Keratinocyte (primary cell): ENCODE measurements at regions not wholly inside any gene's neighbourhood (a gene's known extent, or its start where the extent isn't known, plus 50 kb on each side); places are given as distances from the start of the nearest gene placed in this dataset.

ENCODE experiments used
- DNase-seq: peaks from one replicate; pipeline ENCODE4 v3.0.0-alpha.2; 2011; ENCODE audit warnings: low read depth, missing footprints, low spot score
- FAIRE-seq: peaks from 2 replicates; lab custom pipeline; 2011; peaks lifted over from hg19 to GRCh38; lab: Jason Lieb, UNC
- H2AFZ ChIP-seq: 2 replicates; pipeline ENCODE4 v1.6.0; 2012; ENCODE audit warnings: low read length, control low read depth, inconsistent platforms; ENCODE audit not compliant: control insufficient read depth
- H3K27ac ChIP-seq: 2 replicates; pipeline ENCODE4 v1.5.1; 2011; ENCODE audit warnings: low read length; ENCODE audit not compliant: control insufficient read depth, insufficient read depth
- H3K27me3 ChIP-seq: 3 replicates; pipeline ENCODE4 v1.6.0; 2011; ENCODE audit warnings: low read length; ENCODE audit not compliant: control insufficient read depth, insufficient read depth; ENCODE audit errors: extremely low read depth
- H3K36me3 ChIP-seq, 2 experiments: 2 replicates in 1 of 2; 3 replicates in 1 of 2; pipeline ENCODE4 v1.5.1; 2011; ENCODE audit warnings: low read length in 2 of 2, mild to moderate bottlenecking in 1 of 2; ENCODE audit not compliant: control insufficient read depth in 2 of 2, insufficient read depth in 2 of 2; ENCODE audit errors: extremely low read depth in 1 of 2
- H3K4me1 ChIP-seq: 3 replicates; pipeline ENCODE4 v1.5.1; 2011; ENCODE audit warnings: low read length; ENCODE audit not compliant: control insufficient read depth, insufficient read depth; ENCODE audit errors: extremely low read depth
- H3K4me2 ChIP-seq: 3 replicates; pipeline ENCODE4 v1.6.0; 2011; ENCODE audit warnings: low read depth, low read length; ENCODE audit not compliant: control insufficient read depth, insufficient read depth; ENCODE audit errors: extremely low read depth
- H3K4me3 ChIP-seq, 3 experiments: fragments of 200-600 bp in 1 of 3; sonication (generic) in 1 of 3; 2 replicates in 2 of 3; 3 replicates in 1 of 3; pipeline ENCODE4 v1.5.1; 2011 to 2016; ENCODE audit warnings: low read length in 3 of 3, mild to moderate bottlenecking in 3 of 3, control low read depth in 2 of 3, inconsistent platforms in 1 of 3, low read depth in 1 of 3, mixed read lengths in 1 of 3, mixed run types in 1 of 3, moderate library complexity in 1 of 3; ENCODE audit not compliant: control insufficient read depth in 2 of 3, insufficient read depth in 2 of 3; ENCODE audit errors: extremely low read depth in 1 of 3
- H3K79me2 ChIP-seq: 2 replicates; pipeline ENCODE4 v1.6.0; 2012; ENCODE audit warnings: low read length; ENCODE audit not compliant: control insufficient read depth, insufficient read depth
- H3K9ac ChIP-seq: 3 replicates; pipeline ENCODE4 v1.6.0; 2011; ENCODE audit warnings: low read length; ENCODE audit not compliant: control insufficient read depth, insufficient read depth; ENCODE audit errors: extremely low read depth
- H3K9me1 ChIP-seq: 3 replicates; pipeline ENCODE4 v1.6.0; 2011; ENCODE audit warnings: low read length; ENCODE audit not compliant: control insufficient read depth, insufficient read depth; ENCODE audit errors: extremely low read depth
- H3K9me3 ChIP-seq: 2 replicates; pipeline ENCODE4 v1.5.1; 2012; ENCODE audit warnings: low read depth, low read length; ENCODE audit not compliant: control insufficient read depth
- H4K20me1 ChIP-seq: 3 replicates; pipeline ENCODE4 v1.6.0; 2011; ENCODE audit warnings: low read length; ENCODE audit not compliant: control insufficient read depth, insufficient read depth; ENCODE audit errors: extremely low read depth
- EZH2 ChIP-seq: IDR thresholded peaks from one replicate; pipeline ENCODE4 v1.6.1; 2012; ENCODE audit warnings: inconsistent platforms, mild to moderate bottlenecking, low read length, moderate library complexity
- dilution Hi-C: fragments of 300-500 bp; cut with MboI; formaldehyde crosslinking; loops from one replicate; pipeline ENCODE4 v1.7.0; 2020; ENCODE audit warnings: low sequenced_read_pairs; ENCODE audit not compliant: extremely low pct_ligation_motif_present
- TF ChIP-seq, protein P1 (sequence below), 3 experiments: IDR thresholded peaks in 1 of 3; conservative IDR thresholded peaks in 1 of 3; optimal IDR thresholded peaks in 1 of 3; 2 replicates in 2 of 3; 3 replicates in 1 of 3; pipeline versions ENCODE3 to v1.5.1; 2011; ENCODE audit warnings: low read length in 3 of 3, mild to moderate bottlenecking in 3 of 3, moderate library complexity in 2 of 3, control low read depth in 1 of 3, inconsistent platforms in 1 of 3; ENCODE audit not compliant: insufficient read depth in 2 of 3; ENCODE audit errors: extremely low read depth in 1 of 3

DNA sequence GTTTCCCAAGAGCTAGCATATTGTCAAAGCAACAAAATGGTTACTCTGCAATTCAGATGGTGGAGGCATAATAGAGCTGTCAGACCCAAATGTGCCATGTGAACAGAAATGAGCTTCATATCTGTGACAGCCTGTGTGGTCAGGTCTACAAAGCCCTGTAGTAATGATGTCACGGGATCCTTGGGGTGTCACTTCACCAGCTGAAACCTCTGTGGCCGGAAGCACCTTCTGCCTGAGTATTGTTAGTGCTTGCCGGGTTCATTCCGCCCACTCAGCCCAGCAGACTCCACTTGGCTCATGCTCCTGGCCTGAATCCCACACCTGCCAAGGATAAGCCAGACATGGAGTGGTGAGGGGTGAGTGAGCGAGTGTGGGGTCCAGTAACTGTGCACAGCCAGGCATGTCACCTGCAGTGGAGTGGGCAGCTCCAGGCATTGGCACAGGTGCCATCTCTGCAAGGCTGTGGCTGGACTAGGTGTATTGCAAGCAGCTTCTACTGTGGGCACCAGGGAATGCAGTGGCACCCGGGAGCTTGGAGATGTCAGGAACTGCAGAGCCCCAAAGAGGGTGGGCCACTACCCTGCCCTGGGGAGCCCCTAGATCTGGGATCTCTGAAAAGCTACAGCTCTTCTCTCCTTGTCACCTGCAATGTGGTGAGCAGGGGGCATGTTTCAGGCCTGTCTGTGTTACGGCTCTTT lies 341.9 kb upstream of the CHRM2 start:
- dilution Hi-C loops, result no loop called here
- Histone ChIP-seq H3K4me3 (no peak overlapping the region), H3K36me3 (no peaks in the 10 kb centered on the region), H3K9me1 (no peaks in the 10 kb centered on the region), H2AFZ (no peak overlapping the region), H3K79me2 (no peaks in the 10 kb centered on the region), H3K27me3 (no peaks in the 10 kb centered on the region), H3K9me3 (peaks cover 4% of the 10 kb centered on the region), H3K4me1 (no peaks in the 10 kb centered on the region), H4K20me1 (no peaks in the 10 kb centered on the region), H3K9ac (no peak overlapping the region), H3K4me2 (no peak overlapping the region), H3K27ac (no peak overlapping the region)
- DNase-seq, result no peak
- TF ChIP-seq EZH2, result no peak
- TF ChIP-seq, protein P1, sequence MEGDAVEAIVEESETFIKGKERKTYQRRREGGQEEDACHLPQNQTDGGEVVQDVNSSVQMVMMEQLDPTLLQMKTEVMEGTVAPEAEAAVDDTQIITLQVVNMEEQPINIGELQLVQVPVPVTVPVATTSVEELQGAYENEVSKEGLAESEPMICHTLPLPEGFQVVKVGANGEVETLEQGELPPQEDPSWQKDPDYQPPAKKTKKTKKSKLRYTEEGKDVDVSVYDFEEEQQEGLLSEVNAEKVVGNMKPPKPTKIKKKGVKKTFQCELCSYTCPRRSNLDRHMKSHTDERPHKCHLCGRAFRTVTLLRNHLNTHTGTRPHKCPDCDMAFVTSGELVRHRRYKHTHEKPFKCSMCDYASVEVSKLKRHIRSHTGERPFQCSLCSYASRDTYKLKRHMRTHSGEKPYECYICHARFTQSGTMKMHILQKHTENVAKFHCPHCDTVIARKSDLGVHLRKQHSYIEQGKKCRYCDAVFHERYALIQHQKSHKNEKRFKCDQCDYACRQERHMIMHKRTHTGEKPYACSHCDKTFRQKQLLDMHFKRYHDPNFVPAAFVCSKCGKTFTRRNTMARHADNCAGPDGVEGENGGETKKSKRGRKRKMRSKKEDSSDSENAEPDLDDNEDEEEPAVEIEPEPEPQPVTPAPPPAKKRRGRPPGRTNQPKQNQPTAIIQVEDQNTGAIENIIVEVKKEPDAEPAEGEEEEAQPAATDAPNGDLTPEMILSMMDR (optimal IDR thresholded peaks at IDR 0.05 in 1 of 3, IDR thresholded peaks at IDR 0.05 in 1 of 3, conservative IDR thresholded peaks at IDR 0.05 in 1 of 3; ENCODE audit: extremely low read depth in 1 of 3, insufficient read depth in 2 of 3, low read length in 3 of 3), result no peak
- FAIRE-seq, result no peak

DNA sequence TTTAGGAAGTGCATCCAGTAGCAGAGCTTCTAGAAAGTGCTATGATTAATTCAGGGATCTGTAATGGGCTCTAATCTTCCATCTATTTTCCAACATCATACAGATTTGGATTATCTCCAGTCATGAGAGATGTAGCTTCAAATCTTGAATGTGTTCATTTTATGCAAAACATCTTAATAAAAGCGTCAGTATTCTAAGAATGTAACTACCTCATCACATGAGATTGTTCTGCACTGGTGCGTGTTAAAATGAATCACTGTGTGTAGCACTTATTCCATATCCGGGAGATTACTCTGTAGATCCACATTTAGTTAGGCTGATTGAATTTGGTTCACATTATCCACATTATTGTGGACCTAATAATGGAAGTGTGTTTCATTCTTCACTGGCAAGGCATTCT lies 344.9 kb upstream of the CHRM2 start:
- H3K4me2 ChIP-seq, result no peak overlapping the region
- TF ChIP-seq, protein P1 (optimal IDR thresholded peaks at IDR 0.05 in 1 of 3, IDR thresholded peaks at IDR 0.05 in 1 of 3, conservative IDR thresholded peaks at IDR 0.05 in 1 of 3; ENCODE audit: extremely low read depth in 1 of 3, insufficient read depth in 2 of 3, low read length in 3 of 3), result no peak
- no peak for TF ChIP-seq EZH2
- DNase-seq (no peak), FAIRE-seq (no peak)
- no peaks in the 10 kb centered on the region for H3K36me3 ChIP-seq
- no peaks in the 10 kb centered on the region for H3K4me1 ChIP-seq
- H3K27me3 ChIP-seq, result no peaks in the 10 kb centered on the region
- no peaks in the 10 kb centered on the region for H4K20me1 ChIP-seq
- H3K9me1 ChIP-seq, result no peaks in the 10 kb centered on the region
- no peak overlapping the region for H3K9ac ChIP-seq
- peaks cover 4% of the 10 kb centered on the region for H3K9me3 ChIP-seq
- H3K27ac ChIP-seq, result no peak overlapping the region
- H3K79me2 ChIP-seq, result no peaks in the 10 kb centered on the region
- dilution Hi-C loops, result no loop called here
- no peak overlapping the region for H2AFZ ChIP-seq
- no peak overlapping the region for H3K4me3 ChIP-seq
